ENCODE measurements at regions not wholly inside any gene's neighbourhood (a gene's known extent, or its start where the extent isn't known, plus 50 kb on each side); places are given as distances from the start of the nearest gene placed in this dataset.

GRCh38 chr1:235021321-235021720 lies 107.3 kb downstream of the TOMM20 start:
- Mint-ChIP-seq H3K36me3 (ENCODE audit: low read depth) (peaks cover 7% of the 10 kb centered on the region), H3K27me3 (ENCODE audit: low read depth) (no peaks in the 10 kb centered on the region), H3K27ac (no peak overlapping the region), H3K9me3 (no peaks in the 10 kb centered on the region), H3K4me3 (no peak overlapping the region), H3K4me1 (ENCODE audit: low read depth) (peaks cover 57% of the 10 kb centered on the region)

GRCh38 chr1:235019961-235020360 lies 108.7 kb downstream of the TOMM20 start:
- Mint-ChIP-seq H3K27ac (peak overlapping the region; percentile 10), H3K4me3 (peak overlapping the region; percentile 7), H3K36me3 (ENCODE audit: low read depth) (peaks cover 7% of the 10 kb centered on the region), H3K27me3 (ENCODE audit: low read depth) (no peaks in the 10 kb centered on the region), H3K4me1 (ENCODE audit: low read depth) (peaks cover 64% of the 10 kb centered on the region), H3K9me3 (no peaks in the 10 kb centered on the region)

GRCh38 chr1:235019471-235019870 lies 109.2 kb downstream of the TOMM20 start:
- Mint-ChIP-seq H3K4me1 (ENCODE audit: low read depth) (peaks cover 65% of the 10 kb centered on the region), H3K27ac (no peak overlapping the region), H3K27me3 (ENCODE audit: low read depth) (no peaks in the 10 kb centered on the region)

GRCh38 chr1:235018720-235019444 lies 109.8 kb downstream of the TOMM20 start:
- Mint-ChIP-seq H3K27me3 (ENCODE audit: low read depth) (no peaks in the 10 kb centered on the region), H3K4me3 (no peak overlapping the region), H3K36me3 (ENCODE audit: low read depth) (peaks cover 11% of the 10 kb centered on the region), H3K9me3 (no peaks in the 10 kb centered on the region), H3K27ac (peak overlapping the region; percentile 49), H3K4me1 (ENCODE audit: low read depth) (peaks cover 68% of the 10 kb centered on the region)

More at GRCh38 chr1:235019471-235019870, 109.2 kb downstream of the TOMM20 start:
- Mint-ChIP-seq H3K36me3 (ENCODE audit: low read depth) (peaks cover 9% of the 10 kb centered on the region), H3K4me3 (peak overlapping the region; percentile 7), H3K9me3 (no peaks in the 10 kb centered on the region)

GRCh38 chr1:235018161-235018560 lies 110.5 kb downstream of the TOMM20 start:
- no peak overlapping the region for H3K4me3 Mint-ChIP-seq
- H3K9me3 Mint-ChIP-seq: no peaks in the 10 kb centered on the region
- no peak overlapping the region for H3K27ac Mint-ChIP-seq
- H3K4me1 Mint-ChIP-seq (ENCODE audit: low read depth): peaks cover 68% of the 10 kb centered on the region
- peaks cover 11% of the 10 kb centered on the region for H3K36me3 Mint-ChIP-seq (ENCODE audit: low read depth)
- no peaks in the 10 kb centered on the region for H3K27me3 Mint-ChIP-seq (ENCODE audit: low read depth)

GRCh38 chr1:235017719-235018118 lies 110.9 kb downstream of the TOMM20 start:
- no peaks in the 10 kb centered on the region for H3K9me3 Mint-ChIP-seq
- peaks cover 69% of the 10 kb centered on the region for H3K4me1 Mint-ChIP-seq (ENCODE audit: low read depth)
- no peak overlapping the region for H3K27ac Mint-ChIP-seq
- H3K27me3 Mint-ChIP-seq (ENCODE audit: low read depth): no peaks in the 10 kb centered on the region
- H3K36me3 Mint-ChIP-seq (ENCODE audit: low read depth): peaks cover 14% of the 10 kb centered on the region
- H3K4me3 Mint-ChIP-seq: no peak overlapping the region

GRCh38 chr1:235017191-235017590 lies 111.4 kb downstream of the TOMM20 start:
- Mint-ChIP-seq H3K9me3 (no peaks in the 10 kb centered on the region), H3K36me3 (ENCODE audit: low read depth) (peaks cover 17% of the 10 kb centered on the region), H3K4me3 (no peak overlapping the region), H3K27me3 (ENCODE audit: low read depth) (no peaks in the 10 kb centered on the region), H3K4me1 (ENCODE audit: low read depth) (peaks cover 69% of the 10 kb centered on the region), H3K27ac (peak overlapping the region; percentile 13)

- Mint-ChIP-seq H3K27ac (peak overlapping the region; percentile 95), H3K27me3 (ENCODE audit: low read depth) (no peaks in the 10 kb centered on the region), H3K9me3 (no peaks in the 10 kb centered on the region), H3K4me1 (ENCODE audit: low read depth) (peaks cover 81% of the 10 kb centered on the region), H3K36me3 (ENCODE audit: low read depth) (peaks cover 19% of the 10 kb centered on the region), H3K4me3 (peak overlapping the region; percentile 60)
These were observed 113.2 kb downstream of the TOMM20 start for GRCh38 chr1:235015291-235015985.

GRCh38 chr1:235014756-235015155 lies 113.9 kb downstream of the TOMM20 start:
- peak overlapping the region; percentile 95 for H3K27ac Mint-ChIP-seq
- no peaks in the 10 kb centered on the region for H3K27me3 Mint-ChIP-seq (ENCODE audit: low read depth)

GRCh38 chr1:235013512-235013911 lies 115.1 kb downstream of the TOMM20 start:
- Mint-ChIP-seq H3K27ac (peak overlapping the region; percentile 89), H3K36me3 (ENCODE audit: low read depth) (peaks cover 22% of the 10 kb centered on the region), H3K4me3 (no peak overlapping the region), H3K9me3 (peaks cover 2% of the 10 kb centered on the region), H3K4me1 (ENCODE audit: low read depth) (peaks cover 78% of the 10 kb centered on the region), H3K27me3 (ENCODE audit: low read depth) (no peaks in the 10 kb centered on the region)

More at GRCh38 chr1:235014756-235015155, 113.9 kb downstream of the TOMM20 start:
- Mint-ChIP-seq H3K4me3 (peak overlapping the region; percentile 21), H3K9me3 (no peaks in the 10 kb centered on the region), H3K36me3 (ENCODE audit: low read depth) (peaks cover 21% of the 10 kb centered on the region), H3K4me1 (ENCODE audit: low read depth) (peaks cover 79% of the 10 kb centered on the region)

GRCh38 chr1:235012436-235013210 lies 116.0 kb downstream of the TOMM20 start:
- Mint-ChIP-seq H3K27ac (peak overlapping the region; percentile 89), H3K36me3 (ENCODE audit: low read depth) (peaks cover 25% of the 10 kb centered on the region), H3K27me3 (ENCODE audit: low read depth) (no peaks in the 10 kb centered on the region), H3K9me3 (peaks cover 9% of the 10 kb centered on the region), H3K4me1 (ENCODE audit: low read depth) (peaks cover 77% of the 10 kb centered on the region), H3K4me3 (peak overlapping the region; percentile 68)

GRCh38 chr1:235011599-235012435 lies 116.8 kb downstream of the TOMM20 start:
- peaks cover 28% of the 10 kb centered on the region for H3K36me3 Mint-ChIP-seq (ENCODE audit: low read depth)
- peak overlapping the region; percentile 68 for H3K4me3 Mint-ChIP-seq
- peak overlapping the region; percentile 89 for H3K27ac Mint-ChIP-seq
- H3K4me1 Mint-ChIP-seq (ENCODE audit: low read depth): peaks cover 72% of the 10 kb centered on the region
- H3K9me3 Mint-ChIP-seq: peaks cover 9% of the 10 kb centered on the region
- no peaks in the 10 kb centered on the region for H3K27me3 Mint-ChIP-seq (ENCODE audit: low read depth)

GRCh38 chr1:235011064-235011598 lies 117.5 kb downstream of the TOMM20 start:
- no peaks in the 10 kb centered on the region for H3K27me3 Mint-ChIP-seq (ENCODE audit: low read depth)
- peak overlapping the region; percentile 89 for H3K27ac Mint-ChIP-seq
- H3K4me1 Mint-ChIP-seq (ENCODE audit: low read depth): peaks cover 77% of the 10 kb centered on the region
- peak overlapping the region; percentile 61 for H3K4me3 Mint-ChIP-seq
- peaks cover 31% of the 10 kb centered on the region for H3K36me3 Mint-ChIP-seq (ENCODE audit: low read depth)
- peaks cover 13% of the 10 kb centered on the region for H3K9me3 Mint-ChIP-seq

All from T-helper 1 cell treated with Interleukin-12 subunit alpha and Interleukin-12 subunit beta and Interleukin-4 antibody, amounts not matched to agents 30 μg/mL and 1 μg/mL, for 36 hours (primary cell).